GM23338 (cell line): ENCODE measurements at regions not wholly inside any gene's neighbourhood (a gene's known extent, or its start where the extent isn't known, plus 50 kb on each side); places are given as distances from the start of the nearest gene placed in this dataset.

Source experiments
- CREB1 ChIP-seq: fragments of 250-450 bp; sonication (Bioruptor Pico); IDR thresholded peaks from 2 replicates; pipeline ENCODE4 v1.5.0; 2020; ENCODE audit warnings: low read depth, mild to moderate bottlenecking, moderate library complexity
- EZH2 ChIP-seq: fragments of 200-600 bp; sonication (generic); IDR thresholded peaks from one replicate; pipeline ENCODE4 v1.8.0; 2017; ENCODE audit warnings: antibody characterized with exemption, mild to moderate bottlenecking, low read depth; ENCODE audit not compliant: unreplicated experiment
- EZH2phosphoT487 ChIP-seq: fragments of 200-600 bp; sonication (generic); IDR thresholded peaks from one replicate; pipeline ENCODE4 v1.8.1; 2018; ENCODE audit warnings: antibody characterized with exemption; ENCODE audit not compliant: unreplicated experiment
- JUNB ChIP-seq: IDR thresholded peaks from one replicate; pipeline ENCODE4 v1.6.1; 2016; ENCODE audit warnings: antibody characterized with exemption; ENCODE audit not compliant: unreplicated experiment
- NANOG ChIP-seq: IDR thresholded peaks from 2 replicates; pipeline ENCODE4 v1.6.1; 2016; ENCODE audit warnings: antibody characterized with exemption, borderline replicate concordance
- POLR2AphosphoS5 ChIP-seq: IDR thresholded peaks from 2 replicates; pipeline ENCODE4 v1.6.1; 2016; ENCODE audit warnings: antibody characterized with exemption, low read depth
- STAT1 ChIP-seq: IDR thresholded peaks from one replicate; pipeline ENCODE4 v1.6.1; 2016; ENCODE audit warnings: antibody characterized with exemption; ENCODE audit not compliant: unreplicated experiment
- ZNF114 ChIP-seq: fragments of 250-450 bp; sonication (Bioruptor Pico); IDR thresholded peaks from 2 replicates; pipeline ENCODE4 v1.5.0; 2020; ENCODE audit warnings: mild to moderate bottlenecking, moderate library complexity
- ZNF331 ChIP-seq: fragments of 250-450 bp; sonication (Bioruptor Pico); IDR thresholded peaks from 2 replicates; pipeline ENCODE4 v1.5.0; 2020; ENCODE audit warnings: low read depth, mild to moderate bottlenecking, moderate library complexity
- TF ChIP-seq, protein P1 (sequence below), 2 experiments: fragments of 200-600 bp in 1 of 2; sonication (generic) in 1 of 2; conservative IDR thresholded peaks; 2 replicates each; pipeline versions ENCODE4 v1.5.1 to v1.6.1; 2016 to 2017; ENCODE audit warnings: antibody characterized with exemption in 2 of 2, low read depth in 2 of 2, mild to moderate bottlenecking in 2 of 2, moderate library complexity in 1 of 2
- TF ChIP-seq, protein P2 (sequence below): IDR thresholded peaks from one replicate; pipeline ENCODE4 v1.6.1; 2018; ENCODE audit warnings: antibody characterized with exemption; ENCODE audit not compliant: unreplicated experiment
- TF ChIP-seq, protein P3 (sequence below): IDR thresholded peaks from 2 replicates; pipeline ENCODE4 v1.6.1; 2016; ENCODE audit warnings: antibody characterized with exemption
- TF ChIP-seq, protein P4 (sequence below): fragments of 250-450 bp; sonication (Bioruptor Pico); IDR thresholded peaks from 2 replicates; pipeline ENCODE4 v1.5.0; 2020; ENCODE audit warnings: mild to moderate bottlenecking, moderate library complexity

DNA sequence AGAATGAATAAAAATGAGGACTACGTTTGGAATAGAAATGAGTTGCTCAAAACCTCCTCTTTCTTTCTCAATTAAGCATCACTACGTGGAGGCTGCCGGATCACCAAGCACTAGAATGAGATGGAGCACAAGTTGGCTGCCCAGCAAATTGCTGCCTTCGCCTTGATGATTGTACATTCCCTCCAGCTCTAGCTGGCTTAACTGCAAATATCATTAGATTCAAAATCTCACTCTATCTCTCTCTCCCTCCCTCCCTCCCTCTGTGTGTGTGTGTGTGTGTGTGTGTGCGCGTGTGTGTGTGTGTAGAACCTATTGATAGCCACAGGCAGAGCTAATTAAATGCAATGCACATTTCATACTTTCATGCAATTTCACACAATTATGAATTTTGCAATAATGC, 310.7 kb upstream of the CDH4 start:
- TF ChIP-seq NANOG (no peak), CREB1 (no peak), EZH2 (no peak), ZNF114 (CRISPR knock-in tag) (no peak), POLR2AphosphoS5 (no peak), EZH2phosphoT487 (no peak), JUNB (no peak), ZNF331 (CRISPR knock-in tag) (no peak), STAT1 (no peak)
- TF ChIP-seq, protein P1, sequence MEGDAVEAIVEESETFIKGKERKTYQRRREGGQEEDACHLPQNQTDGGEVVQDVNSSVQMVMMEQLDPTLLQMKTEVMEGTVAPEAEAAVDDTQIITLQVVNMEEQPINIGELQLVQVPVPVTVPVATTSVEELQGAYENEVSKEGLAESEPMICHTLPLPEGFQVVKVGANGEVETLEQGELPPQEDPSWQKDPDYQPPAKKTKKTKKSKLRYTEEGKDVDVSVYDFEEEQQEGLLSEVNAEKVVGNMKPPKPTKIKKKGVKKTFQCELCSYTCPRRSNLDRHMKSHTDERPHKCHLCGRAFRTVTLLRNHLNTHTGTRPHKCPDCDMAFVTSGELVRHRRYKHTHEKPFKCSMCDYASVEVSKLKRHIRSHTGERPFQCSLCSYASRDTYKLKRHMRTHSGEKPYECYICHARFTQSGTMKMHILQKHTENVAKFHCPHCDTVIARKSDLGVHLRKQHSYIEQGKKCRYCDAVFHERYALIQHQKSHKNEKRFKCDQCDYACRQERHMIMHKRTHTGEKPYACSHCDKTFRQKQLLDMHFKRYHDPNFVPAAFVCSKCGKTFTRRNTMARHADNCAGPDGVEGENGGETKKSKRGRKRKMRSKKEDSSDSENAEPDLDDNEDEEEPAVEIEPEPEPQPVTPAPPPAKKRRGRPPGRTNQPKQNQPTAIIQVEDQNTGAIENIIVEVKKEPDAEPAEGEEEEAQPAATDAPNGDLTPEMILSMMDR (conservative IDR thresholded peaks at IDR 0.05; ENCODE audit: low read depth in 2 of 2) = no peak
- TF ChIP-seq, protein P2, sequence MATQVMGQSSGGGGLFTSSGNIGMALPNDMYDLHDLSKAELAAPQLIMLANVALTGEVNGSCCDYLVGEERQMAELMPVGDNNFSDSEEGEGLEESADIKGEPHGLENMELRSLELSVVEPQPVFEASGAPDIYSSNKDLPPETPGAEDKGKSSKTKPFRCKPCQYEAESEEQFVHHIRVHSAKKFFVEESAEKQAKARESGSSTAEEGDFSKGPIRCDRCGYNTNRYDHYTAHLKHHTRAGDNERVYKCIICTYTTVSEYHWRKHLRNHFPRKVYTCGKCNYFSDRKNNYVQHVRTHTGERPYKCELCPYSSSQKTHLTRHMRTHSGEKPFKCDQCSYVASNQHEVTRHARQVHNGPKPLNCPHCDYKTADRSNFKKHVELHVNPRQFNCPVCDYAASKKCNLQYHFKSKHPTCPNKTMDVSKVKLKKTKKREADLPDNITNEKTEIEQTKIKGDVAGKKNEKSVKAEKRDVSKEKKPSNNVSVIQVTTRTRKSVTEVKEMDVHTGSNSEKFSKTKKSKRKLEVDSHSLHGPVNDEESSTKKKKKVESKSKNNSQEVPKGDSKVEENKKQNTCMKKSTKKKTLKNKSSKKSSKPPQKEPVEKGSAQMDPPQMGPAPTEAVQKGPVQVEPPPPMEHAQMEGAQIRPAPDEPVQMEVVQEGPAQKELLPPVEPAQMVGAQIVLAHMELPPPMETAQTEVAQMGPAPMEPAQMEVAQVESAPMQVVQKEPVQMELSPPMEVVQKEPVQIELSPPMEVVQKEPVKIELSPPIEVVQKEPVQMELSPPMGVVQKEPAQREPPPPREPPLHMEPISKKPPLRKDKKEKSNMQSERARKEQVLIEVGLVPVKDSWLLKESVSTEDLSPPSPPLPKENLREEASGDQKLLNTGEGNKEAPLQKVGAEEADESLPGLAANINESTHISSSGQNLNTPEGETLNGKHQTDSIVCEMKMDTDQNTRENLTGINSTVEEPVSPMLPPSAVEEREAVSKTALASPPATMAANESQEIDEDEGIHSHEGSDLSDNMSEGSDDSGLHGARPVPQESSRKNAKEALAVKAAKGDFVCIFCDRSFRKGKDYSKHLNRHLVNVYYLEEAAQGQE = no peak
- TF ChIP-seq, protein P3, sequence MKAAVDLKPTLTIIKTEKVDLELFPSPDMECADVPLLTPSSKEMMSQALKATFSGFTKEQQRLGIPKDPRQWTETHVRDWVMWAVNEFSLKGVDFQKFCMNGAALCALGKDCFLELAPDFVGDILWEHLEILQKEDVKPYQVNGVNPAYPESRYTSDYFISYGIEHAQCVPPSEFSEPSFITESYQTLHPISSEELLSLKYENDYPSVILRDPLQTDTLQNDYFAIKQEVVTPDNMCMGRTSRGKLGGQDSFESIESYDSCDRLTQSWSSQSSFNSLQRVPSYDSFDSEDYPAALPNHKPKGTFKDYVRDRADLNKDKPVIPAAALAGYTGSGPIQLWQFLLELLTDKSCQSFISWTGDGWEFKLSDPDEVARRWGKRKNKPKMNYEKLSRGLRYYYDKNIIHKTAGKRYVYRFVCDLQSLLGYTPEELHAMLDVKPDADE = no peak
- TF ChIP-seq, protein P4, sequence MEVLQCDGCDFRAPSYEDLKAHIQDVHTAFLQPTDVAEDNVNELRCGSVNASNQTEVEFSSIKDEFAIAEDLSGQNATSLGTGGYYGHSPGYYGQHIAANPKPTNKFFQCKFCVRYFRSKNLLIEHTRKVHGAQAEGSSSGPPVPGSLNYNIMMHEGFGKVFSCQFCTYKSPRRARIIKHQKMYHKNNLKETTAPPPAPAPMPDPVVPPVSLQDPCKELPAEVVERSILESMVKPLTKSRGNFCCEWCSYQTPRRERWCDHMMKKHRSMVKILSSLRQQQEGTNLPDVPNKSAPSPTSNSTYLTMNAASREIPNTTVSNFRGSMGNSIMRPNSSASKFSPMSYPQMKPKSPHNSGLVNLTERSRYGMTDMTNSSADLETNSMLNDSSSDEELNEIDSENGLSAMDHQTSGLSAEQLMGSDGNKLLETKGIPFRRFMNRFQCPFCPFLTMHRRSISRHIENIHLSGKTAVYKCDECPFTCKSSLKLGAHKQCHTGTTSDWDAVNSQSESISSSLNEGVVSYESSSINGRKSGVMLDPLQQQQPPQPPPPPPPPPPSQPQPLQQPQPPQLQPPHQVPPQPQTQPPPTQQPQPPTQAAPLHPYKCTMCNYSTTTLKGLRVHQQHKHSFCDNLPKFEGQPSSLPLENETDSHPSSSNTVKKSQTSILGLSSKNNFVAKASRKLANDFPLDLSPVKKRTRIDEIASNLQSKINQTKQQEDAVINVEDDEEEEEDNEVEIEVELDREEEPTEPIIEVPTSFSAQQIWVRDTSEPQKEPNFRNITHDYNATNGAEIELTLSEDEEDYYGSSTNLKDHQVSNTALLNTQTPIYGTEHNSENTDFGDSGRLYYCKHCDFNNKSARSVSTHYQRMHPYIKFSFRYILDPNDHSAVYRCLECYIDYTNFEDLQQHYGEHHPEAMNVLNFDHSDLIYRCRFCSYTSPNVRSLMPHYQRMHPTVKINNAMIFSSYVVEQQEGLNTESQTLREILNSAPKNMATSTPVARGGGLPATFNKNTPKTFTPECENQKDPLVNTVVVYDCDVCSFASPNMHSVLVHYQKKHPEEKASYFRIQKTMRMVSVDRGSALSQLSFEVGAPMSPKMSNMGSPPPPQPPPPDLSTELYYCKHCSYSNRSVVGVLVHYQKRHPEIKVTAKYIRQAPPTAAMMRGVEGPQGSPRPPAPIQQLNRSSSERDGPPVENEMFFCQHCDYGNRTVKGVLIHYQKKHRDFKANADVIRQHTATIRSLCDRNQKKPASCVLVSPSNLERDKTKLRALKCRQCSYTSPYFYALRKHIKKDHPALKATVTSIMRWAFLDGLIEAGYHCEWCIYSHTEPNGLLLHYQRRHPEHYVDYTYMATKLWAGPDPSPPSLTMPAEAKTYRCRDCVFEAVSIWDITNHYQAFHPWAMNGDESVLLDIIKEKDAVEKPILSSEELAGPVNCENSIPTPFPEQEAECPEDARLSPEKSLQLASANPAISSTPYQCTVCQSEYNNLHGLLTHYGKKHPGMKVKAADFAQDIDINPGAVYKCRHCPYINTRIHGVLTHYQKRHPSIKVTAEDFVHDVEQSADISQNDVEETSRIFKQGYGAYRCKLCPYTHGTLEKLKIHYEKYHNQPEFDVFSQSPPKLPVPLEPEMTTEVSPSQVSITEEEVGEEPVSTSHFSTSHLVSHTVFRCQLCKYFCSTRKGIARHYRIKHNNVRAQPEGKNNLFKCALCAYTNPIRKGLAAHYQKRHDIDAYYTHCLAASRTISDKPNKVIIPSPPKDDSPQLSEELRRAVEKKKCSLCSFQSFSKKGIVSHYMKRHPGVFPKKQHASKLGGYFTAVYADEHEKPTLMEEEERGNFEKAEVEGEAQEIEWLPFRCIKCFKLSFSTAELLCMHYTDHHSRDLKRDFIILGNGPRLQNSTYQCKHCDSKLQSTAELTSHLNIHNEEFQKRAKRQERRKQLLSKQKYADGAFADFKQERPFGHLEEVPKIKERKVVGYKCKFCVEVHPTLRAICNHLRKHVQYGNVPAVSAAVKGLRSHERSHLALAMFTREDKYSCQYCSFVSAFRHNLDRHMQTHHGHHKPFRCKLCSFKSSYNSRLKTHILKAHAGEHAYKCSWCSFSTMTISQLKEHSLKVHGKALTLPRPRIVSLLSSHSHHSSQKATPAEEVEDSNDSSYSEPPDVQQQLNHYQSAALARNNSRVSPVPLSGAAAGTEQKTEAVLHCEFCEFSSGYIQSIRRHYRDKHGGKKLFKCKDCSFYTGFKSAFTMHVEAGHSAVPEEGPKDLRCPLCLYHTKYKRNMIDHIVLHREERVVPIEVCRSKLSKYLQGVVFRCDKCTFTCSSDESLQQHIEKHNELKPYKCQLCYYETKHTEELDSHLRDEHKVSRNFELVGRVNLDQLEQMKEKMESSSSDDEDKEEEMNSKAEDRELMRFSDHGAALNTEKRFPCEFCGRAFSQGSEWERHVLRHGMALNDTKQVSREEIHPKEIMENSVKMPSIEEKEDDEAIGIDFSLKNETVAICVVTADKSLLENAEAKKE (CRISPR knock-in tag) = no peak
